ENCODE measurements at regions not wholly inside any gene's neighbourhood (a gene's known extent, or its start where the extent isn't known, plus 50 kb on each side); places are given as distances from the start of the nearest gene placed in this dataset.

DNA sequence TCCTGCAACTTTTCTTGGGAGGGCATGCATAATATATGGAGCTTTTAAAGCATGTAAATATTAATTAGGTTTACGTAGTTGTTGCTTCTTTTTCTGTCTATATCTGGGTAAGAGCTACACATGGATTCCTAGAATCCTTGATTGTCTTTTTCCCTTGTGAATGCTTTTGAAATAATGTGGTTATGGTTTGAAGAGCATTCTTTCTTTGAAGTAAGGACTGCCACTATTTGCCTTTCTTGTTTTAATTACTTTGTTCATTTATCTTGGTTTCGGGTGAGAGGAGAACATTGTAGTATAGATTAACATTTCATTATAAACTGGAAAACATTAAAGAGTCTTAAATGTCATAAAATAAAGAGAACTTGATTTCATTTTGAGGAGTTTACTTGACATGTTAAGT, 674.0 kb downstream of the ZBBX start:
- TF ChIP-seq, protein P1, sequence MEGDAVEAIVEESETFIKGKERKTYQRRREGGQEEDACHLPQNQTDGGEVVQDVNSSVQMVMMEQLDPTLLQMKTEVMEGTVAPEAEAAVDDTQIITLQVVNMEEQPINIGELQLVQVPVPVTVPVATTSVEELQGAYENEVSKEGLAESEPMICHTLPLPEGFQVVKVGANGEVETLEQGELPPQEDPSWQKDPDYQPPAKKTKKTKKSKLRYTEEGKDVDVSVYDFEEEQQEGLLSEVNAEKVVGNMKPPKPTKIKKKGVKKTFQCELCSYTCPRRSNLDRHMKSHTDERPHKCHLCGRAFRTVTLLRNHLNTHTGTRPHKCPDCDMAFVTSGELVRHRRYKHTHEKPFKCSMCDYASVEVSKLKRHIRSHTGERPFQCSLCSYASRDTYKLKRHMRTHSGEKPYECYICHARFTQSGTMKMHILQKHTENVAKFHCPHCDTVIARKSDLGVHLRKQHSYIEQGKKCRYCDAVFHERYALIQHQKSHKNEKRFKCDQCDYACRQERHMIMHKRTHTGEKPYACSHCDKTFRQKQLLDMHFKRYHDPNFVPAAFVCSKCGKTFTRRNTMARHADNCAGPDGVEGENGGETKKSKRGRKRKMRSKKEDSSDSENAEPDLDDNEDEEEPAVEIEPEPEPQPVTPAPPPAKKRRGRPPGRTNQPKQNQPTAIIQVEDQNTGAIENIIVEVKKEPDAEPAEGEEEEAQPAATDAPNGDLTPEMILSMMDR (IDR thresholded peaks at IDR 0.05), result no peak
- TF ChIP-seq POLR2A (IDR thresholded peaks at IDR 0.05; ENCODE audit: low read length), result no peak
- no peak for TF ChIP-seq KDM1A (IDR thresholded peaks at IDR 0.05; ENCODE audit: low read depth)
- TF ChIP-seq RAD21 (conservative IDR thresholded peaks at IDR 0.05 in 1 of 2, IDR thresholded peaks at IDR 0.05 in 1 of 2), result no peak
- TF ChIP-seq, protein P2, sequence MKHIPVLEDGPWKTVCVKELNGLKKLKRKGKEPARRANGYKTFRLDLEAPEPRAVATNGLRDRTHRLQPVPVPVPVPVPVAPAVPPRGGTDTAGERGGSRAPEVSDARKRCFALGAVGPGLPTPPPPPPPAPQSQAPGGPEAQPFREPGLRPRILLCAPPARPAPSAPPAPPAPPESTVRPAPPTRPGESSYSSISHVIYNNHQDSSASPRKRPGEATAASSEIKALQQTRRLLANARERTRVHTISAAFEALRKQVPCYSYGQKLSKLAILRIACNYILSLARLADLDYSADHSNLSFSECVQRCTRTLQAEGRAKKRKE (CRISPR knock-in tag; IDR thresholded peaks at IDR 0.05; ENCODE audit: low read depth), result no peak
- TF ChIP-seq, protein P3, sequence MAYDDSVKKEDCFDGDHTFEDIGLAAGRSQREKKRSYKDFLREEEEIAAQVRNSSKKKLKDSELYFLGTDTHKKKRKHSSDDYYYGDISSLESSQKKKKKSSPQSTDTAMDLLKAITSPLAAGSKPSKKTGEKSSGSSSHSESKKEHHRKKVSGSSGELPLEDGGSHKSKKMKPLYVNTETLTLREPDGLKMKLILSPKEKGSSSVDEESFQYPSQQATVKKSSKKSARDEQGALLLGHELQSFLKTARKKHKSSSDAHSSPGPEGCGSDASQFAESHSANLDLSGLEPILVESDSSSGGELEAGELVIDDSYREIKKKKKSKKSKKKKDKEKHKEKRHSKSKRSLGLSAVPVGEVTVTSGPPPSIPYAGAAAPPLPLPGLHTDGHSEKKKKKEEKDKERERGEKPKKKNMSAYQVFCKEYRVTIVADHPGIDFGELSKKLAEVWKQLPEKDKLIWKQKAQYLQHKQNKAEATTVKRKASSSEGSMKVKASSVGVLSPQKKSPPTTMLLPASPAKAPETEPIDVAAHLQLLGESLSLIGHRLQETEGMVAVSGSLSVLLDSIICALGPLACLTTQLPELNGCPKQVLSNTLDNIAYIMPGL (CRISPR knock-in tag; IDR thresholded peaks at IDR 0.05; ENCODE audit: borderline replicate concordance), result no peak
- TF ChIP-seq, protein P4, sequence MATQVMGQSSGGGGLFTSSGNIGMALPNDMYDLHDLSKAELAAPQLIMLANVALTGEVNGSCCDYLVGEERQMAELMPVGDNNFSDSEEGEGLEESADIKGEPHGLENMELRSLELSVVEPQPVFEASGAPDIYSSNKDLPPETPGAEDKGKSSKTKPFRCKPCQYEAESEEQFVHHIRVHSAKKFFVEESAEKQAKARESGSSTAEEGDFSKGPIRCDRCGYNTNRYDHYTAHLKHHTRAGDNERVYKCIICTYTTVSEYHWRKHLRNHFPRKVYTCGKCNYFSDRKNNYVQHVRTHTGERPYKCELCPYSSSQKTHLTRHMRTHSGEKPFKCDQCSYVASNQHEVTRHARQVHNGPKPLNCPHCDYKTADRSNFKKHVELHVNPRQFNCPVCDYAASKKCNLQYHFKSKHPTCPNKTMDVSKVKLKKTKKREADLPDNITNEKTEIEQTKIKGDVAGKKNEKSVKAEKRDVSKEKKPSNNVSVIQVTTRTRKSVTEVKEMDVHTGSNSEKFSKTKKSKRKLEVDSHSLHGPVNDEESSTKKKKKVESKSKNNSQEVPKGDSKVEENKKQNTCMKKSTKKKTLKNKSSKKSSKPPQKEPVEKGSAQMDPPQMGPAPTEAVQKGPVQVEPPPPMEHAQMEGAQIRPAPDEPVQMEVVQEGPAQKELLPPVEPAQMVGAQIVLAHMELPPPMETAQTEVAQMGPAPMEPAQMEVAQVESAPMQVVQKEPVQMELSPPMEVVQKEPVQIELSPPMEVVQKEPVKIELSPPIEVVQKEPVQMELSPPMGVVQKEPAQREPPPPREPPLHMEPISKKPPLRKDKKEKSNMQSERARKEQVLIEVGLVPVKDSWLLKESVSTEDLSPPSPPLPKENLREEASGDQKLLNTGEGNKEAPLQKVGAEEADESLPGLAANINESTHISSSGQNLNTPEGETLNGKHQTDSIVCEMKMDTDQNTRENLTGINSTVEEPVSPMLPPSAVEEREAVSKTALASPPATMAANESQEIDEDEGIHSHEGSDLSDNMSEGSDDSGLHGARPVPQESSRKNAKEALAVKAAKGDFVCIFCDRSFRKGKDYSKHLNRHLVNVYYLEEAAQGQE (IDR thresholded peaks at IDR 0.05), result no peak
- TF ChIP-seq EP300 (IDR thresholded peaks at IDR 0.05), result no peak
- TF ChIP-seq BHLHE40 (IDR thresholded peaks at IDR 0.05; ENCODE audit: low read depth, low read length), result no peak
